ENCODE measurements at regions not wholly inside any gene's neighbourhood (a gene's known extent, or its start where the extent isn't known, plus 50 kb on each side); places are given as distances from the start of the nearest gene placed in this dataset.

- WGBS, 4 donors, result 38 to 59% (median 54%) methylated on average over 2 of the region's 2 CpGs
- Histone ChIP-seq H3K4me3 (no peak overlapping the region), H3K27ac (no peak overlapping the region), H3K27me3 (no peaks in the 10 kb centered on the region), H3K36me3 (no peaks in the 10 kb centered on the region), H3K9me3 (no peaks in the 10 kb centered on the region), H3K4me1 (no peaks in the 10 kb centered on the region)
- no peak for TF ChIP-seq CTCF (IDR thresholded peaks at IDR 0.05)
- TF ChIP-seq POLR2A (IDR thresholded peaks at IDR 0.05), result no peak
- DNase-seq, result no peak
- intact Hi-C loops (cut with DNase I), result no loop called here
- no peak for ATAC-seq
Measured at GRCh38 chr1:164265232-164265631, 293.8 kb upstream of the PBX1 start.

- TF ChIP-seq CTCF (IDR thresholded peaks at IDR 0.05) (no peak), POLR2A (IDR thresholded peaks at IDR 0.05) (no peak)
- peaks cover 0 to 7% (median 0%) of the 10 kb centered on the region in 12 donors for H3K9me3 ChIP-seq
Measured at GRCh38 chr1:164272156-164272555, 286.8 kb upstream of the PBX1 start.

GRCh38 chr1:164296172-164296571 lies 262.8 kb upstream of the PBX1 start:
- 41 to 48% (median 45%) methylated on average over 7 of the region's 7 CpGs for WGBS, 4 donors
- intact Hi-C loops (cut with DNase I), result no loop called here

More at GRCh38 chr1:164272156-164272555, 286.8 kb upstream of the PBX1 start:
- Histone ChIP-seq H3K36me3 (no peaks in the 10 kb centered on the region), H3K27ac (no peak overlapping the region), H3K4me3 (no peak overlapping the region), H3K4me1 (no peaks in the 10 kb centered on the region), H3K27me3 (no peaks in the 10 kb centered on the region)
- intact Hi-C loops (cut with DNase I), result no loop called here
- no peak for DNase-seq
- ATAC-seq, result no peak

GRCh38 chr1:164308101-164308500 lies 250.9 kb upstream of the PBX1 start:
- Histone ChIP-seq H3K27ac (no peak overlapping the region), H3K36me3 (no peaks in the 10 kb centered on the region), H3K9me3 (no peaks in the 10 kb centered on the region), H3K4me3 (no peak overlapping the region), H3K27me3 (no peaks in the 10 kb centered on the region), H3K4me1 (no peaks in the 10 kb centered on the region)
- DNase-seq, result no peak
- no peak for TF ChIP-seq CTCF (IDR thresholded peaks at IDR 0.05)
- no peak for TF ChIP-seq POLR2A (IDR thresholded peaks at IDR 0.05)
- no peak for ATAC-seq
- intact Hi-C loops (cut with DNase I), result loop anchor here in 1 of 10 donors (10.0 kb wide), 1 partner anchor 67 kb away; no protein-coding TSS in a partner anchor

More at GRCh38 chr1:164296172-164296571, 262.8 kb upstream of the PBX1 start:
- no peak overlapping the region for H3K4me3 ChIP-seq
- peaks cover 0 to 3% (median 0%) of the 10 kb centered on the region in 12 donors for H3K4me1 ChIP-seq
- H3K9me3 ChIP-seq, result peaks cover 0 to 4% (median 0%) of the 10 kb centered on the region in 12 donors
- H3K27me3 ChIP-seq, result no peaks in the 10 kb centered on the region
- ATAC-seq (peak in 3 of 4 donors; percentile 48 to 81 (median 65)), DNase-seq (peak in 3 of 5 donors; percentile 13 to 56 (median 23))
- no peaks in the 10 kb centered on the region for H3K36me3 ChIP-seq
- H3K27ac ChIP-seq, result peak overlapping the region in 1 of 12 donors; percentile 69
- TF ChIP-seq POLR2A (IDR thresholded peaks at IDR 0.05), result no peak
- no peak for TF ChIP-seq CTCF (IDR thresholded peaks at IDR 0.05)

All from heart left ventricle (tissue), 16 donors.